SK-N-SH (cell line): ENCODE measurements at regions not wholly inside any gene's neighbourhood (a gene's known extent, or its start where the extent isn't known, plus 50 kb on each side); places are given as distances from the start of the nearest gene placed in this dataset.
A peak's percentile ranks its signal among the peaks of the same experiment; 100 is the strongest.

Source experiments
- CTCF ChIA-PET: fragments of 300-600, 350-600 bp; formaldehyde crosslinking; extraction: SDS; loops from one replicate; lab custom pipeline; 2021; lab: Yijun Ruan, JAX
- POLR2A ChIA-PET: fragments of 350-600 bp; sonication (Branson Sonifier 250); formaldehyde crosslinking; extraction: SDS; loops from one replicate; lab custom pipeline; 2020; ENCODE audit warnings: antibody characterized with exemption, inconsistent platforms; lab: Yijun Ruan, JAX
- DNase-seq: peaks from one replicate; pipeline ENCODE4 v3.0.0; 2012
- H2AFZ ChIP-seq: fragments of 200-600 bp; sonication (generic); 2 replicates; pipeline ENCODE4 v1.8.1; 2016; ENCODE audit warnings: antibody characterized with exemption, mild to moderate bottlenecking, low read depth
- H3F3A ChIP-seq: fragments of 200-600 bp; sonication (generic); replicated peaks from 2 replicates; pipeline ENCODE3; 2016; ENCODE audit warnings: antibody characterized with exemption, mild to moderate bottlenecking; ENCODE audit not compliant: insufficient read depth
- H3K27ac ChIP-seq, 2 experiments: fragments of 200-500 bp in 1 of 2; fragments of 200-600 bp in 1 of 2; sonication (Bioruptor generic) in 1 of 2; sonication (generic), shearing (Covaris generic) in 1 of 2; 2 replicates each; pipeline versions ENCODE4 v1.5.1 to v1.6.1; 2014 to 2016; ENCODE audit warnings: low read depth in 2 of 2, inconsistent platforms in 1 of 2, low read length in 1 of 2, mild to moderate bottlenecking in 1 of 2, mixed read lengths in 1 of 2
- H3K27me3 ChIP-seq: fragments of 200-600 bp; sonication (generic), shearing (Covaris generic); 2 replicates; pipeline ENCODE4 v1.6.1; 2016; ENCODE audit warnings: mixed run types; ENCODE audit not compliant: insufficient read depth
- H3K36me3 ChIP-seq, 2 experiments: fragments of 200-500 bp in 1 of 2; fragments of 200-600 bp in 1 of 2; sonication (Bioruptor generic) in 1 of 2; sonication (generic) in 1 of 2; replicated peaks in 1 of 2; 2 replicates each; pipeline versions ENCODE3 to v1.5.1; 2014 to 2016; ENCODE audit warnings: low read length in 1 of 2, mild to moderate bottlenecking in 1 of 2; ENCODE audit not compliant: insufficient read depth in 2 of 2, control insufficient read depth in 1 of 2
- H3K4me1 ChIP-seq, 2 experiments: fragments of 200-500 bp in 1 of 2; fragments of 200-600 bp in 1 of 2; sonication (Bioruptor generic) in 1 of 2; sonication (generic), shearing (Covaris generic) in 1 of 2; 2 replicates each; pipeline versions ENCODE4 v1.5.1 to v1.6.1; 2014 to 2016; ENCODE audit warnings: low read depth in 1 of 2, low read length in 1 of 2, mixed run types in 1 of 2; ENCODE audit not compliant: insufficient read depth in 2 of 2, control insufficient read depth in 1 of 2
- H3K4me2 ChIP-seq: fragments of 200-600 bp; sonication (generic), shearing (Covaris generic); 2 replicates; pipeline ENCODE4 v1.6.1; 2017; ENCODE audit warnings: mixed run types
- H3K4me3 ChIP-seq, 2 experiments: fragments of 200-500 bp in 1 of 2; fragments of 200-600 bp in 1 of 2; sonication (Bioruptor generic) in 1 of 2; sonication (generic), shearing (Covaris generic) in 1 of 2; 2 replicates each; pipeline versions ENCODE4 v1.5.1 to v1.8.1; 2014 to 2016; ENCODE audit warnings: low read depth in 2 of 2, inconsistent platforms in 1 of 2, low read length in 1 of 2, mild to moderate bottlenecking in 1 of 2, mixed read lengths in 1 of 2, moderate library complexity in 1 of 2
- H3K79me2 ChIP-seq: fragments of 200-600 bp; sonication (generic); 2 replicates; pipeline ENCODE4 v1.8.1; 2017; ENCODE audit warnings: mild to moderate bottlenecking; ENCODE audit not compliant: insufficient read depth
- H3K9ac ChIP-seq: fragments of 200-600 bp; sonication (generic); 2 replicates; pipeline ENCODE4 v1.6.1; 2017; ENCODE audit warnings: mixed run types
- H3K9me2 ChIP-seq: fragments of 200-600 bp; sonication (generic); 2 replicates; pipeline ENCODE4 v1.6.1; 2017; ENCODE audit warnings: mixed run types
- H3K9me3 ChIP-seq: fragments of 200-600 bp; sonication (generic); 2 replicates; pipeline ENCODE4 v1.6.1; 2017; ENCODE audit warnings: mixed run types, mild to moderate bottlenecking, moderate library complexity
- H4K20me1 ChIP-seq: fragments of 200-600 bp; sonication (generic); 2 replicates; pipeline ENCODE4 v1.6.1; 2017; ENCODE audit warnings: mild to moderate bottlenecking, mixed run types; ENCODE audit not compliant: insufficient read depth
- EP300 ChIP-seq, 2 experiments: IDR thresholded peaks; 2 replicates each; pipeline versions ENCODE4 v1.4.0 to v1.6.1; 2012; ENCODE audit warnings: borderline replicate concordance in 1 of 2, low read depth in 1 of 2, low read length in 1 of 2
- EZH2phosphoT487 ChIP-seq: fragments of 200-600 bp; sonication (generic); IDR thresholded peaks from 2 replicates; pipeline ENCODE4 v1.6.1; 2017; ENCODE audit warnings: low read depth, mixed run types, mild to moderate bottlenecking, antibody characterized with exemption, moderate library complexity, borderline replicate concordance
- FOSL2 ChIP-seq: IDR thresholded peaks from 2 replicates; pipeline ENCODE4 v1.4.0; 2012; ENCODE audit warnings: low read depth, mild to moderate bottlenecking, moderate library complexity, borderline replicate concordance
- FOXJ3 ChIP-seq: sonication (generic); formaldehyde crosslinking; IDR thresholded peaks from 2 replicates; pipeline ENCODE4 v1.5.1; 2020; ENCODE audit warnings: mild to moderate bottlenecking, missing genetic modification reagents
- FOXM1 ChIP-seq: IDR thresholded peaks from 2 replicates; pipeline ENCODE4 v1.4.0; 2012; ENCODE audit warnings: low read depth, mild to moderate bottlenecking
- JUND ChIP-seq: IDR thresholded peaks from 2 replicates; pipeline ENCODE4 v1.4.0; 2012
- MXI1 ChIP-seq: IDR thresholded peaks from 2 replicates; pipeline ENCODE4 v1.6.1; 2012; ENCODE audit warnings: mild to moderate bottlenecking, low read depth, low read length, improper control_type of control experiment
- NFIC ChIP-seq: IDR thresholded peaks from 2 replicates; pipeline ENCODE4 v1.4.0; 2012; ENCODE audit warnings: borderline replicate concordance
- NRF1 ChIP-seq: IDR thresholded peaks from 2 replicates; pipeline ENCODE4 v1.6.1; 2012; ENCODE audit warnings: low read depth, mild to moderate bottlenecking, low read length
- POLR2AphosphoS5 ChIP-seq: IDR thresholded peaks from 2 replicates; pipeline ENCODE4 v1.6.1; 2012; ENCODE audit warnings: low read depth, low read length
- RAD21 ChIP-seq: IDR thresholded peaks from 2 replicates; pipeline ENCODE4 v1.6.1; 2012; ENCODE audit warnings: mild to moderate bottlenecking, low read length
- RXRA ChIP-seq: IDR thresholded peaks from 2 replicates; pipeline ENCODE4 v1.4.0; 2012; ENCODE audit warnings: low read depth, mild to moderate bottlenecking, borderline replicate concordance
- SMC3 ChIP-seq: IDR thresholded peaks from 2 replicates; pipeline ENCODE4 v1.6.1; 2012; ENCODE audit warnings: low read depth, low read length, improper control_type of control experiment
- TAF1 ChIP-seq: IDR thresholded peaks from 2 replicates; pipeline ENCODE4 v1.6.1; 2012; ENCODE audit warnings: low read depth, mild to moderate bottlenecking, low read length, moderate library complexity, borderline replicate concordance
- TCF12 ChIP-seq: IDR thresholded peaks from 2 replicates; pipeline ENCODE4 v1.4.0; 2012
- TEAD4 ChIP-seq: IDR thresholded peaks from 2 replicates; pipeline ENCODE4 v1.4.0; 2012; ENCODE audit warnings: mild to moderate bottlenecking, borderline replicate concordance; ENCODE audit not compliant: insufficient read depth
- YY1 ChIP-seq: IDR thresholded peaks from 2 replicates; pipeline ENCODE4 v1.4.0; 2012; ENCODE audit warnings: low read depth, mild to moderate bottlenecking
- WGBS: methylation state at CpG from one replicate; pipeline ENCODE4 v1.1.6; 2017; ENCODE audit warnings: low lambda C conversion rate; 5-methylcytosine and 5-hydroxymethylcytosine counted together
- TF ChIP-seq, protein P1 (sequence below): fragments of 150-350 bp; IDR thresholded peaks from 2 replicates; pipeline ENCODE4 v1.6.1; 2017; ENCODE audit warnings: antibody characterized with exemption, low read length, low read depth, borderline replicate concordance
- TF ChIP-seq, protein P2 (sequence below): IDR thresholded peaks from 2 replicates; pipeline ENCODE4 v1.4.0; 2012; ENCODE audit warnings: low read depth, borderline replicate concordance
- TF ChIP-seq, protein P3 (sequence below): fragments of 150-350 bp; IDR thresholded peaks from 2 replicates; pipeline ENCODE4 v1.6.1; 2016; ENCODE audit warnings: mild to moderate bottlenecking, low read depth, low read length
- TF ChIP-seq, protein P4 (sequence below): IDR thresholded peaks from 2 replicates; pipeline ENCODE4; 2012

DNA sequence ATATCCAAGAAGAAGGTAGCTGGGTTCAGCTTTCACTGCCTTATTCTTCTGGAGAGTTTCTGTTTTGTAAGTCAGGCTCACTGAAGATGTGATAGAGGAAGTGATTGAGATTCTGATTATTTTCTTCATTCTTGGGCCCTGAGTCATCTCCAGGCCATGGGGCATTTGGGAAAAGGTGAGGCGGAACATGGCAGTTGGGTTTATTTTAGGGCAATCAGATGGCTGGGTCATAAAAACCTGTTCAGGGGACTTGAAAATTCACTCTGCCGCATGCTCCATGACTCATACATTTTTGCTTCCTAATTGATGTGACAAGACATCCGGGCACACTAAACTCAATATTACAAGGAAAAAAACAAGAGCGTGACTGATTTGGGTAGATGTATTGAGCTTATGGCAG is 265.7 kb upstream of the KLF4 start (continued):
- TF ChIP-seq, protein P1, sequence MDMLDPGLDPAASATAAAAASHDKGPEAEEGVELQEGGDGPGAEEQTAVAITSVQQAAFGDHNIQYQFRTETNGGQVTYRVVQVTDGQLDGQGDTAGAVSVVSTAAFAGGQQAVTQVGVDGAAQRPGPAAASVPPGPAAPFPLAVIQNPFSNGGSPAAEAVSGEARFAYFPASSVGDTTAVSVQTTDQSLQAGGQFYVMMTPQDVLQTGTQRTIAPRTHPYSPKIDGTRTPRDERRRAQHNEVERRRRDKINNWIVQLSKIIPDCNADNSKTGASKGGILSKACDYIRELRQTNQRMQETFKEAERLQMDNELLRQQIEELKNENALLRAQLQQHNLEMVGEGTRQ = no peak
- no peak for TF ChIP-seq FOXM1
- TF ChIP-seq TCF12 = peak; percentile 71
- TF ChIP-seq TAF1 = no peak
- no peak for TF ChIP-seq SMC3
- peak; percentile 84 for TF ChIP-seq JUND
- peak; percentile 51; the same call in 1 of the 2 replicates for TF ChIP-seq TEAD4
- TF ChIP-seq EP300 (IDR thresholded peaks at IDR 0.05; ENCODE audit: borderline replicate concordance in 1 of 2, low read depth in 1 of 2, low read length in 1 of 2) = peak in 1 of 2 experiments; percentile 65; a peak in 1 of 4 replicates
- TF ChIP-seq EZH2phosphoT487 = no peak
- TF ChIP-seq MXI1 = no peak

DNA sequence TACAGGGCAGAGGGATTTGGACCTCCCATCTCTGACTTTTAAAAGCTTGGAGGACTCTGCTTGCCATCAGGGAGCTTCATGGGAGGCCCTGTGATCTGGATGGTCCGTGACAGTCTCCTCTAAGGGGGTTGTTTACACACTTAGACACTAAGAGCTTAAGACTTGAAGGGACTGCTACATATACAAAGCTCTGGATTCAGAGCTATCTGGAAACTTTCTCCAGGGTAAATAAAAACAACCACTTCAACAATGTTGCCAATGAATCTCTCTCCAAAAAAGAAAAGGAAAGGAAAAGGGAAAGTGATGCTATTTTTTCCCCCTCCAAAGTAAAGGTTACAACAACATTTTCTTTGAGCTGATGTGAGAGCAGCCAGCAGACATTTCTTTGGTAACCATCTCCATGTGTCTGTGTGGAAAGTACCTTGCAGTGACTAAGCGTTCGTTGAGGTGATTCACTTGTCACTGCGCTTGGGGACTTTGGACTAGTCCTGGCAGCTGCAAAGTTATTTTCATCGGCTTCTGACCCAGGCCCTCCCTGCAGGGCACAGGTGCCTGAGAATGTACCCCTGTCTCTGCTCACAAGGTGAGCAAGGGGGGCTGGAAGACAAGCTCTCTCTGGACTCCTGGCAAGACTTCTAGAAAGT is 262.1 kb upstream of the KLF4 start:
- H2AFZ ChIP-seq = peak overlapping the region; percentile 69

More for the DNA sequence above, 262.1 kb upstream of the KLF4 start:
- Histone ChIP-seq H3K9me2 (no peaks in the 10 kb centered on the region), H3K27ac (peak overlapping the region; percentile 64 to 96), H3K4me2 (peak overlapping the region; percentile 70), H3K9ac (peak overlapping the region; percentile 52), H3K27me3 (no peaks in the 10 kb centered on the region), H3K9me3 (no peaks in the 10 kb centered on the region), H3K79me2 (no peaks in the 10 kb centered on the region), H3K4me1 (peaks cover 4 to 34% of the 10 kb centered on the region in 2 experiments), H3K36me3 (no peaks in the 10 kb centered on the region), H4K20me1 (no peaks in the 10 kb centered on the region), H3F3A (peaks cover 39% of the 10 kb centered on the region), H3K4me3 (peak overlapping the region in 1 of 2 experiments; percentile 13; a peak in 1 of 4 replicates)
- ChIA-PET POLR2A (no interaction called here), CTCF (no interaction called here)
- TF ChIP-seq NRF1 (no peak), TEAD4 (no peak), EP300 (IDR thresholded peaks at IDR 0.05; ENCODE audit: borderline replicate concordance in 1 of 2, low read depth in 1 of 2, low read length in 1 of 2) (peak in 1 of 2 experiments; percentile 70; a peak in 1 of 4 replicates), EZH2phosphoT487 (no peak), TCF12 (peak; percentile 89), NFIC (peak; percentile 56; the same call in 1 of the 2 replicates), YY1 (no peak), RXRA (0 out of 2 replicates have a peak, but pooled peaks have one; percentile 54), RAD21 (no peak), JUND (peak; percentile 57; the same call in 1 of the 2 replicates), FOSL2 (peak; percentile 84), FOXM1 (no peak), SMC3 (no peak), FOXJ3 (no peak), POLR2AphosphoS5 (peak; percentile 31; the same call in 1 of the 2 replicates)
- TF ChIP-seq, protein P2, sequence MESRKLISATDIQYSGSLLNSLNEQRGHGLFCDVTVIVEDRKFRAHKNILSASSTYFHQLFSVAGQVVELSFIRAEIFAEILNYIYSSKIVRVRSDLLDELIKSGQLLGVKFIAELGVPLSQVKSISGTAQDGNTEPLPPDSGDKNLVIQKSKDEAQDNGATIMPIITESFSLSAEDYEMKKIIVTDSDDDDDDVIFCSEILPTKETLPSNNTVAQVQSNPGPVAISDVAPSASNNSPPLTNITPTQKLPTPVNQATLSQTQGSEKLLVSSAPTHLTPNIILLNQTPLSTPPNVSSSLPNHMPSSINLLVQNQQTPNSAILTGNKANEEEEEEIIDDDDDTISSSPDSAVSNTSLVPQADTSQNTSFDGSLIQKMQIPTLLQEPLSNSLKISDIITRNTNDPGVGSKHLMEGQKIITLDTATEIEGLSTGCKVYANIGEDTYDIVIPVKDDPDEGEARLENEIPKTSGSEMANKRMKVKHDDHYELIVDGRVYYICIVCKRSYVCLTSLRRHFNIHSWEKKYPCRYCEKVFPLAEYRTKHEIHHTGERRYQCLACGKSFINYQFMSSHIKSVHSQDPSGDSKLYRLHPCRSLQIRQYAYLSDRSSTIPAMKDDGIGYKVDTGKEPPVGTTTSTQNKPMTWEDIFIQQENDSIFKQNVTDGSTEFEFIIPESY = no peak
- TF ChIP-seq, protein P3, sequence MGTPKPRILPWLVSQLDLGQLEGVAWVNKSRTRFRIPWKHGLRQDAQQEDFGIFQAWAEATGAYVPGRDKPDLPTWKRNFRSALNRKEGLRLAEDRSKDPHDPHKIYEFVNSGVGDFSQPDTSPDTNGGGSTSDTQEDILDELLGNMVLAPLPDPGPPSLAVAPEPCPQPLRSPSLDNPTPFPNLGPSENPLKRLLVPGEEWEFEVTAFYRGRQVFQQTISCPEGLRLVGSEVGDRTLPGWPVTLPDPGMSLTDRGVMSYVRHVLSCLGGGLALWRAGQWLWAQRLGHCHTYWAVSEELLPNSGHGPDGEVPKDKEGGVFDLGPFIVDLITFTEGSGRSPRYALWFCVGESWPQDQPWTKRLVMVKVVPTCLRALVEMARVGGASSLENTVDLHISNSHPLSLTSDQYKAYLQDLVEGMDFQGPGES = no peak
- TF ChIP-seq, protein P4, sequence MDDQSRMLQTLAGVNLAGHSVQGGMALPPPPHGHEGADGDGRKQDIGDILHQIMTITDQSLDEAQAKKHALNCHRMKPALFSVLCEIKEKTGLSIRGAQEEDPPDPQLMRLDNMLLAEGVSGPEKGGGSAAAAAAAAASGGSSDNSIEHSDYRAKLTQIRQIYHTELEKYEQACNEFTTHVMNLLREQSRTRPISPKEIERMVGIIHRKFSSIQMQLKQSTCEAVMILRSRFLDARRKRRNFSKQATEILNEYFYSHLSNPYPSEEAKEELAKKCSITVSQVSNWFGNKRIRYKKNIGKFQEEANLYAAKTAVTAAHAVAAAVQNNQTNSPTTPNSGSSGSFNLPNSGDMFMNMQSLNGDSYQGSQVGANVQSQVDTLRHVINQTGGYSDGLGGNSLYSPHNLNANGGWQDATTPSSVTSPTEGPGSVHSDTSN = peak; percentile 63; the same call in 1 of the 2 replicates
- TF ChIP-seq, protein P1 = no peak
- DNase-seq = no peak
- 8% methylated on average over 5 of the region's 5 CpGs for WGBS
